Activated T-cell treated with anti-CD3 and anti-CD28 coated beads for 24 hours (primary cell): ENCODE measurements at regions not wholly inside any gene's neighbourhood (a gene's known extent, or its start where the extent isn't known, plus 50 kb on each side); places are given as distances from the start of the nearest gene placed in this dataset.

ENCODE experiments used
- DNase-seq: peaks from one replicate; pipeline ENCODE4 v3.0.0-alpha.2; 2020; ENCODE audit warnings: low read depth

- no peak for DNase-seq
These were observed 456.9 kb upstream of the JAG1 start for GRCh38 chr20:11130554-11131166.

- DNase-seq = no peak
These were observed 459.1 kb upstream of the JAG1 start for GRCh38 chr20:11132819-11133415.

GRCh38 chr20:11136691-11137090, 462.9 kb upstream of the JAG1 start:
- DNase-seq = no peak

- DNase-seq = no peak
These were observed 463.9 kb upstream of the JAG1 start for GRCh38 chr20:11137688-11138087.

- DNase-seq = no peak
These were observed 466.6 kb upstream of the JAG1 start for GRCh38 chr20:11140359-11140758.

- no peak for DNase-seq
These were observed 469.7 kb upstream of the JAG1 start for GRCh38 chr20:11143481-11143880.

GRCh38 chr20:11144114-11144950, 470.5 kb upstream of the JAG1 start:
- no peak for DNase-seq

GRCh38 chr20:11145616-11146015, 471.8 kb upstream of the JAG1 start:
- no peak for DNase-seq

GRCh38 chr20:11153819-11154218, 480.0 kb upstream of the JAG1 start:
- DNase-seq = no peak

GRCh38 chr20:11155156-11155756, 481.5 kb upstream of the JAG1 start:
- no peak for DNase-seq

GRCh38 chr20:11156922-11157321, 483.1 kb upstream of the JAG1 start:
- no peak for DNase-seq

GRCh38 chr20:11158146-11158545, 484.3 kb upstream of the JAG1 start:
- no peak for DNase-seq

- no peak for DNase-seq
These were observed 484.8 kb upstream of the JAG1 start for GRCh38 chr20:11158589-11158988.

GRCh38 chr20:11159728-11160127, 485.9 kb upstream of the JAG1 start:
- no peak for DNase-seq

GRCh38 chr20:11162026-11162775, 488.4 kb upstream of the JAG1 start:
- DNase-seq = no peak

GRCh38 chr20:11165789-11166188, 492.0 kb upstream of the JAG1 start:
- DNase-seq = no peak

GRCh38 chr20:11166712-11167111, 492.9 kb upstream of the JAG1 start:
- DNase-seq = no peak

GRCh38 chr20:11168026-11168425, 494.2 kb upstream of the JAG1 start:
- no peak for DNase-seq

GRCh38 chr20:11170025-11170424, 496.2 kb upstream of the JAG1 start:
- no peak for DNase-seq

GRCh38 chr20:11170565-11170964, 496.8 kb upstream of the JAG1 start:
- DNase-seq = no peak

- DNase-seq = no peak
These were observed 499.1 kb upstream of the JAG1 start for GRCh38 chr20:11172881-11173280.

- DNase-seq = no peak
These were observed 500.1 kb upstream of the JAG1 start for GRCh38 chr20:11173916-11174315.
